ENCODE measurements at regions not wholly inside any gene's neighbourhood (a gene's known extent, or its start where the extent isn't known, plus 50 kb on each side); places are given as distances from the start of the nearest gene placed in this dataset.

- POLR2A ChIA-PET, result no interaction called here
- Histone ChIP-seq H3K36me3 (replicated peaks in 1 of 2; ENCODE audit: control insufficient read depth in 1 of 2, insufficient read depth in 2 of 2, low read length in 1 of 2) (no peaks in the 10 kb centered on the region), H3K9me3 (no peaks in the 10 kb centered on the region), H3K27ac (ENCODE audit: low read depth in 2 of 2, low read length in 1 of 2) (no peak overlapping the region), H2AFZ (ENCODE audit: low read depth) (no peak overlapping the region), H3K4me3 (ENCODE audit: low read depth in 2 of 2, low read length in 1 of 2) (no peak overlapping the region), H3K4me2 (no peak overlapping the region), H4K20me1 (ENCODE audit: insufficient read depth) (no peaks in the 10 kb centered on the region), H3K79me2 (ENCODE audit: insufficient read depth) (no peaks in the 10 kb centered on the region), H3K27me3 (ENCODE audit: insufficient read depth) (no peaks in the 10 kb centered on the region), H3K9me2 (no peaks in the 10 kb centered on the region), H3F3A (replicated peaks; ENCODE audit: insufficient read depth) (peaks cover 26% of the 10 kb centered on the region), H3K9ac (no peak overlapping the region), H3K4me1 (ENCODE audit: control insufficient read depth in 1 of 2, insufficient read depth in 2 of 2, low read depth in 1 of 2, low read length in 1 of 2) (peaks cover 0 to 33% of the 10 kb centered on the region in 2 experiments; a peak in 2 of 4 replicates)
- CTCF ChIA-PET, result no interaction called here
- DNase-seq, result no peak
- 64% methylated on average over 1 of the region's 1 CpG for WGBS (ENCODE audit: low lambda C conversion rate)
- TF ChIP-seq FOXM1 (IDR thresholded peaks at IDR 0.05; ENCODE audit: low read depth), result no peak
- TF ChIP-seq POLR2AphosphoS5 (IDR thresholded peaks at IDR 0.05; ENCODE audit: low read depth, low read length), result no peak
- TF ChIP-seq JUND (IDR thresholded peaks at IDR 0.05), result no peak
- no peak for TF ChIP-seq MEF2A (IDR thresholded peaks at IDR 0.05; ENCODE audit: borderline replicate concordance, low read depth)
- TF ChIP-seq, protein P1, sequence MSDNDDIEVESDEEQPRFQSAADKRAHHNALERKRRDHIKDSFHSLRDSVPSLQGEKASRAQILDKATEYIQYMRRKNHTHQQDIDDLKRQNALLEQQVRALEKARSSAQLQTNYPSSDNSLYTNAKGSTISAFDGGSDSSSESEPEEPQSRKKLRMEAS (IDR thresholded peaks at IDR 0.05; ENCODE audit: low read depth), result no peak
- TF ChIP-seq TEAD4 (IDR thresholded peaks at IDR 0.05; ENCODE audit: borderline replicate concordance, insufficient read depth), result no peak
- no peak for TF ChIP-seq GATA2 (CRISPR knock-in tag; IDR thresholded peaks at IDR 0.05)
- no peak for TF ChIP-seq IRF3 (IDR thresholded peaks at IDR 0.05; ENCODE audit: low read depth, low read length)
- TF ChIP-seq YY1 (IDR thresholded peaks at IDR 0.05; ENCODE audit: low read depth), result no peak
- TF ChIP-seq EZH2phosphoT487 (IDR thresholded peaks at IDR 0.05; ENCODE audit: borderline replicate concordance, low read depth), result no peak
- no peak for TF ChIP-seq RFX5 (IDR thresholded peaks at IDR 0.05; ENCODE audit: low read length)
- no peak for TF ChIP-seq RAD21 (IDR thresholded peaks at IDR 0.05; ENCODE audit: low read length)
- no peak for TF ChIP-seq TCF12 (IDR thresholded peaks at IDR 0.05)
- TF ChIP-seq CHD2 (IDR thresholded peaks at IDR 0.05; ENCODE audit: low read length, partially characterized antibody), result no peak
- TF ChIP-seq MXI1 (IDR thresholded peaks at IDR 0.05; ENCODE audit: low read depth, low read length), result no peak
These were observed 226.8 kb upstream of the FN1 start for GRCh38 chr2:215662715-215663114.

GRCh38 chr2:215660687-215661086, 224.8 kb upstream of the FN1 start:
- no peak for DNase-seq
- no peak overlapping the region for H3K9ac ChIP-seq
- H2AFZ ChIP-seq (ENCODE audit: low read depth), result no peak overlapping the region
- 81% methylated on average over 8 of the region's 8 CpGs for WGBS (ENCODE audit: low lambda C conversion rate)
- H3K79me2 ChIP-seq (ENCODE audit: insufficient read depth), result no peaks in the 10 kb centered on the region
- ChIA-PET POLR2A (no interaction called here), CTCF (interaction anchor here (1.5 kb wide), 1 partner anchor 16 kb away, joined by 3 read pairs; no protein-coding TSS in a partner anchor)
- no peak overlapping the region for H3K4me2 ChIP-seq
- no peaks in the 10 kb centered on the region for H3K9me3 ChIP-seq
- no peaks in the 10 kb centered on the region for H3K9me2 ChIP-seq
- H3K4me3 ChIP-seq (ENCODE audit: low read depth in 2 of 2, low read length in 1 of 2), result no peak overlapping the region
- peaks cover 0 to 33% of the 10 kb centered on the region in 2 experiments; a peak in 2 of 4 replicates for H3K4me1 ChIP-seq (ENCODE audit: control insufficient read depth in 1 of 2, insufficient read depth in 2 of 2, low read depth in 1 of 2, low read length in 1 of 2)
- no peaks in the 10 kb centered on the region for H3K36me3 ChIP-seq (replicated peaks in 1 of 2; ENCODE audit: control insufficient read depth in 1 of 2, insufficient read depth in 2 of 2, low read length in 1 of 2)
- no peaks in the 10 kb centered on the region for H3K27me3 ChIP-seq (ENCODE audit: insufficient read depth)
- H3F3A ChIP-seq (replicated peaks; ENCODE audit: insufficient read depth), result peaks cover 28% of the 10 kb centered on the region
- H3K27ac ChIP-seq (ENCODE audit: low read depth in 2 of 2, low read length in 1 of 2), result 0 out of 4 replicates have a peak overlapping the region, but pooled peaks of 1 of the 2 experiments have one; percentile 7
- no peaks in the 10 kb centered on the region for H4K20me1 ChIP-seq (ENCODE audit: insufficient read depth)
- TF ChIP-seq TEAD4 (IDR thresholded peaks at IDR 0.05; ENCODE audit: borderline replicate concordance, insufficient read depth) (no peak), YY1 (IDR thresholded peaks at IDR 0.05; ENCODE audit: low read depth) (no peak), GATA2 (CRISPR knock-in tag; IDR thresholded peaks at IDR 0.05) (no peak), MEF2A (IDR thresholded peaks at IDR 0.05; ENCODE audit: borderline replicate concordance, low read depth) (no peak), RFX5 (IDR thresholded peaks at IDR 0.05; ENCODE audit: low read length) (no peak), JUND (IDR thresholded peaks at IDR 0.05) (no peak), TCF12 (IDR thresholded peaks at IDR 0.05) (peak; percentile 88), FOSL2 (IDR thresholded peaks at IDR 0.05; ENCODE audit: borderline replicate concordance, low read depth) (peak; percentile 31; the same call in 1 of the 2 replicates), CHD2 (IDR thresholded peaks at IDR 0.05; ENCODE audit: low read length, partially characterized antibody) (no peak), EP300 (IDR thresholded peaks at IDR 0.05; ENCODE audit: borderline replicate concordance in 1 of 2, low read depth in 1 of 2, low read length in 1 of 2) (peak in 1 of 2 experiments; percentile 36; a peak in 1 of 4 replicates), ELF1 (IDR thresholded peaks at IDR 0.05) (no peak), NFIC (IDR thresholded peaks at IDR 0.05; ENCODE audit: borderline replicate concordance) (no peak), CTCF (IDR thresholded peaks at IDR 0.05) (no peak), GABPA (IDR thresholded peaks at IDR 0.05; ENCODE audit: low read depth) (no peak), RAD21 (IDR thresholded peaks at IDR 0.05; ENCODE audit: low read length) (no peak), TAF1 (IDR thresholded peaks at IDR 0.05; ENCODE audit: borderline replicate concordance, low read depth, low read length) (no peak)
- TF ChIP-seq, protein P1 (IDR thresholded peaks at IDR 0.05; ENCODE audit: low read depth), result peak; percentile 61; the same call in 1 of the 2 replicates
- TF ChIP-seq, protein P2, sequence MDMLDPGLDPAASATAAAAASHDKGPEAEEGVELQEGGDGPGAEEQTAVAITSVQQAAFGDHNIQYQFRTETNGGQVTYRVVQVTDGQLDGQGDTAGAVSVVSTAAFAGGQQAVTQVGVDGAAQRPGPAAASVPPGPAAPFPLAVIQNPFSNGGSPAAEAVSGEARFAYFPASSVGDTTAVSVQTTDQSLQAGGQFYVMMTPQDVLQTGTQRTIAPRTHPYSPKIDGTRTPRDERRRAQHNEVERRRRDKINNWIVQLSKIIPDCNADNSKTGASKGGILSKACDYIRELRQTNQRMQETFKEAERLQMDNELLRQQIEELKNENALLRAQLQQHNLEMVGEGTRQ (IDR thresholded peaks at IDR 0.05; ENCODE audit: borderline replicate concordance, low read depth, low read length), result no peak

Measured in SK-N-SH (cell line).